Activated CD8-positive, alpha-beta memory T cell treated with anti-CD3 and anti-CD28 coated beads, Interleukin-2, amount 50 U/mL, for 1 hour (primary cell): ENCODE measurements at regions not wholly inside any gene's neighbourhood (a gene's known extent, or its start where the extent isn't known, plus 50 kb on each side); places are given as distances from the start of the nearest gene placed in this dataset.

Experiments
- DNase-seq: peaks from one replicate; pipeline ENCODE4 v3.0.0-alpha.2; 2020; ENCODE audit errors: extremely low read depth

DNA sequence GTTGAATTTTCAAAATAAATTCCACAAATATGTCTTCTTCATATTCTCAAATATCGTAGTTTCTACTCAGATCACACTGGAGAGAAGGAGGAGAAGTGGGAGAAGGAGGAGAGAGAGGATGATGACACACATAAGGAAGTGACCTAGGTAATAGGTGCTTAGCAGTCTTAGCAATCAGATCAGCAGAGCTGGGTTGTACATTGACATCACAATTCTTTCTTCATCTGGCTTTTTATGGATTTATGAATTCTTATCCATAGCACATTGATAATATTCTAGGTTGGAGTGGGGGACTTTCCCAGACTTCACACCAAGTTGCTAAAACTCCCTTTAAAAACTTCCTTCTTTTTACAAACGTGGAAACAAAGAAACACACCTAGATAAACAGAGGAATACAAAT is 86.9 kb downstream of the FGF9 start:
- no peak for DNase-seq

DNA sequence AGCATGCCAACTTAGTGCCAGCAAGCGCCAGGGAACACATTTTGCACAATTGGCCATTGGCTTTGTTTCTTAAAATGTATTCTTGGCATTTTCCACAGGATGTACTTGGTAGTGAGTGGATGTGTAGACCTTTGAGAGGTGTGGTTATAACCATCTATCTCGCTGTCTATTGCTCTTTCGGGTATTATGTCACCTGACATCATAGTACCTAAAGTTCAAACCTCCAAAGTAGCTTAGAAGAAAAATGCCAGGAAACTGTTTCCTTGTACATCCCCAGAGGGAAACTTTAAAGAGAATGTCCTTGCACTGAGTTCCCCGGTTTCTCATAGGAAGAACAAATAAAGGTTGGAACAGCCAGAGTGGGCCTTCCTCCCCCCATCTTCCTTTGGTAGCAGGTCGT is 87.6 kb downstream of the FGF9 start:
- no peak for DNase-seq

GRCh38 chr13:21759463-21759862 is 88.6 kb downstream of the FGF9 start:
- no peak for DNase-seq

GRCh38 chr13:21759911-21760310 is 89.0 kb downstream of the FGF9 start:
- no peak for DNase-seq

- DNase-seq = no peak
Measured at GRCh38 chr13:21761770-21762169, 90.9 kb downstream of the FGF9 start.

- DNase-seq = no peak
Measured at GRCh38 chr13:21762512-21762911, 91.6 kb downstream of the FGF9 start.

DNA sequence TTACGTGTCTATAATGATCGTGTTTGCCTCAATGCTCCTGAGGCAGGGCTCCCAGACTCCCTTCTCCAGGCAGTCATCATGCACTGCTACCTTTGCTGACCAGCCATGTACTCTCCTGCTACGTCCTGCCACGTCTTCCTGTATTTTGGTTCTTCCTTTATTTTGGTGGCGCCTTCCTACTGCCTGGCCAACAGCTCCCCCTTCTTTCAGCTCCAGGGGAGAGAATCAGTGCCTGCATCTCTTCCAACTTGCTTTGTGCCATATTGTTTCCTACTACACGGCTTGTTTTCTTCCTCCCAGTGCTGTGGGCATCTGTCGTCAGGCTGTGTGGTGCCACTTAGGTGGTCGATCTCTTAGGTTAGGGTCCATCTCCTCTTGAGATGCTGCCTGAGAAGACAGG is 96.2 kb downstream of the FGF9 start:
- DNase-seq = no peak

GRCh38 chr13:21771075-21771474 is 100.2 kb downstream of the FGF9 start:
- no peak for DNase-seq

DNA sequence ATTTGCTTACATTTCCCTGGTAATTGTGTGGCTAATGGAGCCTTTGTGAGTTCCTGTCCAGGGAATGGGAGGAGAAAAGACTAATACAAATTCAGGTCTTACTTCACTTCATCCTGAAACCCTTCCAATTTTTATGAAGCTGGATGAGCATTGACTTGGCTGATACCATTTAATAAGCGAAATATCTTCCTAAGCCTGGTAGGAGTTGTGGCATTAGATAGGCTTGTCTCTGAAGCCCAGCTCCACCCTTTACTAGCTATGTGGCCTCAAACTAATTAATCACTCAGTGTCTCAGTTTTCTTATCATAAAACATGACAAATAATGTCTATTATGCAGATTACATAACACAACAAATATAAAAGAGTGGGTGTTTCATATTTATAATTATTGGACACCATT is 106.3 kb downstream of the FGF9 start:
- no peak for DNase-seq

DNA sequence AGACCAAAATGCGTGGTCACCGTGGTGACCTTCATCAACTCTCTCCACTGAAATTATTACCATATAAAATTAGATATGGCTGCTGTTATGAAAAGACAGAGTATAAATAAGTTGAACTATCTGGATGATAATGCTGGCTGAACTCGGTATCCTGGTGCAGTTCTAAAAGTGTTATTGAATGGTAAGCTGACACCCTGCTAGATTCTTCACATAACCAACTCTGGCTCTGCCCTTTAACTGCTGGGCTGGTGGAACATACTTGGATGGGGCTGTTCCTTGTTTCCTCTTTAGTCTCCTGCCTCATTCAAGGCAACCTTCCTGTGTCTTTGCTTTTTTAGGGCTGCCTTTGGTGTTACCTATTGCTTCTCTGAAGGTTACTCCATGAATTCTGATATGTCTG is 106.9 kb downstream of the FGF9 start:
- DNase-seq = no peak

GRCh38 chr13:21782736-21783135 is 111.9 kb downstream of the FGF9 start:
- no peak for DNase-seq

GRCh38 chr13:21785990-21786389 is 115.1 kb downstream of the FGF9 start:
- no peak for DNase-seq

DNA sequence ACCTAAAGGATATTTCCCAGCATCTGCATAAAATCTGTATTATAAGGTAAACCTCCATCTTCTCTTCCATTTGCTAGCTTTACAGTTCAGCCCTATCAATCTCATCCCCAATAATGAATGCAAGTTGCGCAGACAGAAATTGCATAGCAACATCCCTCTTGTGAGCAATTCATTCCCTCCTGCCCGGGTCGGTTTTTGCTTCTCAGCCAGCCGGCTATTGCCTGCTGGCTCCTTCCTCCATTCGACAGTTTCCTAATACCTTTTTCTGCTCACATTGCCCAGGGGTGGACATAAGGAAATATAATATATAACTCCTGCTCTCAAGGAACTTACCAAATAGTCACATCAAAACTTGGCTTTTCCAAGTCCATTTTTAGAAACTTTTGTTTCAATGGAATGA is 125.2 kb downstream of the FGF9 start:
- DNase-seq = no peak

GRCh38 chr13:21796775-21797514 is 126.1 kb downstream of the FGF9 start:
- DNase-seq = no peak

GRCh38 chr13:21797736-21798135 is 126.9 kb downstream of the FGF9 start:
- DNase-seq = no peak

DNA sequence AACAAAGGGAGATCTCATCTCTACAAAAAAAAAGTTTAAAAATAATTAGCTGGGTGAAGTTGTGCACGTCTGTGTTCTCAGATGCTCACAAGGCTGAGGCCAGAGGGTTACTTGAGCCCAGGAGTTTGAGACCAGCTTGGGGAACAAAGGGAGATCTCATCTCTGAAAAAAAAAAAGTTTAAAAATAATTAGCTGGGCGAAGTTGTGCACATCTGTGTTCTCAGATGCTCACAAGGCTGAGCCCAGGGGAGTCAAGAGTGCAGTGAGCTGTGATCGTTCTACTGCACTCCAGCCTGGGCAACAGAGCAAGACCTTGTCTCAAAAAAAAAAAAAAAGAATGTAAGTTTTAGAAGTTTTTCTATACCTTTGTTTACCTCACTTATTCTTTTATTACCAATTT is 127.3 kb downstream of the FGF9 start:
- DNase-seq = no peak

GRCh38 chr13:21799671-21800070 is 128.8 kb downstream of the FGF9 start:
- DNase-seq = no peak

DNA sequence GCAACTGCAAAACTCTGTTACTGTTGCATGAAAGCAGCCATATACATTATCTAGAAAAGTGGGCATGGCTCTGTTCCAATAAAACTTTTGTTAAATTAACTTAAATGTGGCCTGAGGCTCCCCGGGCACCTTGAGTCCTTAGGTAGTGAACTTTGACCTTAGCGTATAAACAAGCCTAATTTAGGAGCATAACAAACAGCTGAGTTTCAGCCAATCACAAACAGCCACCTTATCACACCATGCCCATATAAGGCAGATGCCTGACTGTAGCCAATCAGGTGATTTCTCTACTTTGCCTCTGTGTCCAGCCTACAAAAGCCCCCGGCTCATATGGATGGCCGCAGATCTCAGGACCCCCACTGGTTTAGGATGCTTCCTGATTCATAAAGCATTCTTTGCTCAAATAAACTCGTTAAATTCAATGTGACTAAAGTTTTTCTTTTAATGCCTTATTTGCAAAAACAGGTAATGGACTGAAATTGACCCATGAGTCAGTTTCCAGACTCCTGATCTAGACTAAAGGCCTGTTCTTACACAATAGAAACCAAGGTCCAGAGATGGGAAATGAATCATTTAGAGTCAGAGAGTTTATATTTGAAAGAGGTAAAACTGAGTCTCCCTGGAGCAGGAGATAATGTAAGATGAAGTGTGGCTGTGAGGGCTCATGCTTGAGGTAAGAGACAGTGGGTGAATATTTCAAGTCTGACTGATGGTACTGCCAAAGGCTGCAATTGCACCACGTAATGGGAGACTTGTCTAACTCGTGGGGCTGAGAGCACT is 130.2 kb downstream of the FGF9 start:
- DNase-seq = no peak

DNA sequence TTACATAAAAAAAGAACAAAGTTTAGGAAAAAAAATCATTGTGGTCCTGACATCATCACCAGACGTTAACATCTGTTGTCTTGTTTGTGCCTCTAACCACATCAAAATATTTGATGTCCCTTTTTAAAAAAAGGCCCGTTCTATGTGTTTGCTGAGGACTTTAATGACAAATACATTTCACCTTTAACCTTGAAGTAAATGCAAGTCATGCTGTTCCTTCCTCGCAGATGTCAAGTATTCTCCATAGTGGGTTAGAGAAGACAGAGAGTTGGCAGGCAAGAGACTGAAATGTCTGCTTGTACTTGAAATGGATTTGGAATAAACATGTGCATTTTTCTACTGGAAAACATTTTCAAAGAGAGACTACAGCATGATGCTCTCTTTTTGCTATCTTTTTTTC is 134.9 kb downstream of the FGF9 start:
- DNase-seq = no peak

DNA sequence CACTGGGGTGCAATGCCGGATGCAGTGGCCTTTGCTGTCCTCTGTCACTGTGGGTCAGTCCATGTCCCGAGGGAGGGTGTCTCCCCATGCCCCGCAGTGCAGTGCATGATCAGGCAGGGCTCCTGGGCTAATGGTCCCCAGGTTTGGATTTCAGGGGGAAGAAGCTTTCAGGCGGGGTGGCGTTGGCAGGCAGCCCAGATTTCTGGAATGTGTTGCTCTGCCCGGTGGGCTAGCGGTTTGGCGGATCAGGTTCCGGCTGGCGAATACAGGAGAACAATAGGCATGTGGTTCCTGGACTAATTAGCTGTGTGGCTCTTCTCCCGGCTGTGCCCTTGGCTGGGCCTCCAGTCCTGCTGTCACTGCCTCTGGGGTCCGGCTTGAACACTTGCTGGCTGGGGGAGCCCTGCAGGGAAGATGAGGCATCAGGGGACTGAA is 141.3 kb downstream of the FGF9 start:
- DNase-seq = no peak

DNA sequence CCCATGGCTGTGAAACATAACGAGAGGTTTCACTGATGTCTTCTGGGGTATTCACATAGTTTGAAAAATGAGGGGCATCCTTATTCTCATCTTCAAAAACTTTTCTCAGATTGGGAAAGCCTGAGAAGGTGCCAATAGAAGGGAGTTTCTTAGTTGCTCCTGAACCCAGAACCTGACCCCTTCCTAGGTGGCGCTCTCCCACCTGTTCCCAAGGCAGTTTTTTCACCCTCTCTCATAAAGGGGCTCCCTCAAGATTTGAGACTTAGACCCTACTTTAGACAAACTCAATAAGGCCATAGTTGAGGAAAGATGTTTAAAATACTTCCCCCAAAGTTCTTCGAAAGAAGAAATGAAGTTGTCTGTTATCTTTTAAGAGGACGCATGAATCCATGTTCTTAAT is 142.2 kb downstream of the FGF9 start:
- DNase-seq = no peak

GRCh38 chr13:21813844-21814243 is 143.0 kb downstream of the FGF9 start:
- DNase-seq = no peak

- no peak for DNase-seq
Measured at GRCh38 chr13:21814604-21815003, 143.7 kb downstream of the FGF9 start.
